ENCODE measurements at regions not wholly inside any gene's neighbourhood (a gene's known extent, or its start where the extent isn't known, plus 50 kb on each side); places are given as distances from the start of the nearest gene placed in this dataset.

DNA sequence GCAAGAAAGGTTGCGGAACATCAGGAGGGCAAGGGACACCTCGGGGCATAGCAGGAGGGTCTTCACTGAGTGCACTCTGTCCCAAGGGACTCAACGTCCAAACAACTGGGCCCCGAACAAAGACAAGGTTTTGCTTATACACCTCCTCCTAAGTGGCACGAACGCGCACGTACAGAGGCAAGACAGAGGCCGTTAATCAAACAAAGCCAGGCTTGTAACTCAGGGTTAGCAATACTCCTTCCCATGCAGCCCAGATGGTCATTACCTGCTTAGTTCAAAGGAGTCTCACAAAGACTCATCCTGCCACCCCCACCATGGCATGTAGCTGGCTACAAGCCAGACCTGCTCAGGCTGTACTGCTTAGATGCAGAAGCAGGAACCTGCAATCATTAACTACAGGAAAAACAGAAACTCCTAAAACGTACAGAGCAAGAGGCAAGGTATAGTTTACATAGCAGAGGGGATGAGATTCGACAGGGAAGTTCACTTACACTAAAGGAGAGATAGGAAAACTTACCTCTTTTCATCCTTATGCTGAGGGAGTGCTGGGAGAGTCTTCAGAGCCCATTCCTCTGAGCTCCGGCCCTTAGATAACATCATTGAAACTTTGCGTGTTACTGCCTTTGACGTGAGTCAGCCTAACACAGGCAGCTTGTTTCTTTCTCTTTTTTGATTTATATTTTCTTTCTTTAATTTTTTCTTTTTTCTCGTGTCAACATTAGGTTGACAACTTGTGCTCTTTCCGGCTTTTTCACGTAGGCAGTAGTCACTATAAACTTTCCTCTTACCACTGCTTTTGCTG is 1319.1 kb downstream of the TMEM121 start:
- no peak for TF ChIP-seq CTCF (IDR thresholded peaks at IDR 0.05; ENCODE audit: low read depth, low read length, poor library complexity, severe bottlenecking)
- no peak for TF ChIP-seq EZH2phosphoT487 (IDR thresholded peaks at IDR 0.05; ENCODE audit: borderline replicate concordance, low read length)

All from DOHH2 (cell line).